AG08395 (cell line): ENCODE measurements at regions not wholly inside any gene's neighbourhood (a gene's known extent, or its start where the extent isn't known, plus 50 kb on each side); places are given as distances from the start of the nearest gene placed in this dataset.
A peak's percentile ranks its signal among the peaks of the same experiment; 100 is the strongest.
"Not testable (repeated sequence)": the region's sequence is repeated elsewhere in the genome, so short reads cannot be mapped to it uniquely, and the experiment has no call there.

Source experiments
- DNase-seq: peaks from one replicate; pipeline ENCODE4 v3.0.0; 2012; ENCODE audit warnings: mixed read lengths, low spot score

GRCh38 chr6:11961923-11962322 lies 50.2 kb upstream of the HIVEP1 start:
- no peak for DNase-seq

DNA sequence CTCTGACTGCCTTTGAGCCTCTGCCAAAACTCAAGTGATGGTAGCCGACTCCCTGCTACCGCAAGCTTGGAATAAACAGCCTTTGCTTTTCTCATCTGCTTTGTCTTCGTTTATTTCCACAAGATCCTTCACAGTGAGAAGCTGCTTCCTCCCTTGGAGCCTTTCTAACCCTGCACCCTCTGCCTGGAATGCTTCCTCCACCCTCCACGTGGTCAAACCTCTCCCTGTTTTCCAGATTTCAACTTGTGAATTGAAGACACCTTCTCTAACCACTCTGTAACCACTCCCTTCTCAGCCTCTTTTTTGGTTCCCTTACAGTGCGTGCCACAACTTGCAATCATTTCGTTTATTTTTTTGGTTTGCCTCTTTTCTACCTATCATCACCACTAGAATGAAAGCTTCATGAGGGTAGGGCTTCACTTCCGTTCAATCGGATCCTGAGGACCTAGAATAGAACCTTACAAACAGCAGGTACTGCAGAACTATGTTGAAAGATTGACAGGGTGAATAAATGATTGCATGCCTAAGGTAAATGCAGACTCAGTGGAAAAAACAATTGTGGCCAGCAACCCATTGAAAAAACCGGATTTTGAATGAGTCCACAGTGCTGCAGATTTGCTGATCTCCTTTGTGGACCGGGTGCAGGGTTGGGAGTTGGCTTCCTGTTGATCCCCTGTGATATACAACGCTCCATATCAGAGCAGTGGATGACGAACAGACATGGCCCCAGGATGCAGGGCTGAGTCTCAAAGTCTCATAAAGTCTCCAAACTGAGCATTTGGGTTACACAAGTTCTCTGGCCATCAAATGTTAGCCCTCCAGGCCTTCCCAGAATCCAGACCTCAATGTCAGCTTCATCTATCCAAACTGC lies 51.0 kb upstream of the HIVEP1 start:
- DNase-seq = no peak

DNA sequence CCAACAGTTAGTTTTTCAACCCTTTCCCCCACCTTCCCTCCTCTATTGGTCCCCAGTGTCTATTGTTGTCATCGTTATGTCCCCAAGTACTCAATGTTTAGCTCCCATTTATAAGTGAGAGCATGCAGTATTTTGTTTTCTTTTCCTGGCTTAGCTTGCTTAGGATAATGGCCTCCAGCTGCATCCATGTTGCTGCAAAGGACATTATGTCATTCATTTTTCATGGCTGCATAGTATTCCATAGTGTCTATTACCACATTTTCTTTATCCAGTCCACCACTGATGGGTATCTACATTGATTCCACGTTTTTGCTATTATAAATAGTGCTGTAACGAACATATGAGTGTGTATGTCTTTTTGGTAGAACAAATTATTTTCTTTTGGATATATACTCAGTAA lies 55.3 kb upstream of the HIVEP1 start:
- DNase-seq = no peak

DNA sequence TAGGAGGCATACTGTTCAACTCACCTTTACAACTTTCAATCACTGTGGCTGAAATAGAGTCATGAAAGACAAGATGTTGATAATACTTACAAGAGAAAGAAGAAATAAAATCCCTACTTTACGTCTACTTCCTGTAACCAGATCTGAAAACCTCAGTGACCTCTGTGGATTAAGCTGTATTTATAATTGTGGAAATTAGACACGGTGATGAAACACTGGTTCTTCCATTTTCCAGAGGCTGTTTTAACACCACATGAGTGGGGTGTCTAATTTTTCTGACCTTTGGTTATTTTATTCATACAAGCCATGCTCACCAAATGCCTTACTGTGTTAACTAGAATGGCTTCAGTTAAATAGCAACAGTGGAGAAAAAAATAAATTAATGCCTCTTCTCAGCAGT lies 58.5 kb upstream of the HIVEP1 start:
- no peak for DNase-seq

DNA sequence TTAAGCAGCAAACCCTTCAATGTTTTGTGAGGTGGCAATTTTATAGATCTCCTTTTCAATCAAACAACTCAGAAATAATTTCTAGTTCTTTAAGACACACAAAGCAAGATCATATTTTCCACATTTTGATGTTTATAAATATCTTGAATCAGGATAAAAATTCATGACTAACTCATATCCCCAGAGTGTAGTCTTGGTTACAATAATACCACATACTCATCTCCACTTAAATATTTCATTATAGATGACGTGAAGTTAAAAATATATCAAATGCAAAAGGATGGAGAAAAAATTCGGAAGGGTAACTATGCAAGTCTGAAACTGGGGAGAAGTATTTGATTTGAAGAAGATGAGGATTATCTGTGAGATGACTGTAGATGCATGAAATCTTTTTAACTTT lies 59.8 kb upstream of the HIVEP1 start:
- DNase-seq = peak; percentile 14

DNA sequence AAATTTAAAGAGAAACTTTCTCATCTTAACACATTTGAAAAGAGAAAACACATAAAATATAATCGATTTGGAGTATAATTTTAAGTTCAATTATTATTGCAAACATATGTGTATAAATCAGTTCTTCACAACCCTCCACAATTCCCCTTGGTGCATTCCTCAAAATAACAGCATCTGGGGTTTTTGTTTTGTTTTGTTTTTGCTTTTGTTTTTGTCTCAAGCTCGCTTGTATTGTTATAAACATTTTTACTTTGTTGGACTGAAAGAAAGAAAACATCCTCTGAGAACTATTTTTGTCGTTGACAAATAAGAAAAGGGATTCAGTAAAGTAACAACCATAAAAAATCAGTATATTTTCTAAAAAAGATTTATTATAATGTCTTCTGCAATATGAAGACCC lies 60.2 kb upstream of the HIVEP1 start:
- DNase-seq = no peak

- DNase-seq = no peak
Observed at GRCh38 chr6:11950109-11950508, 62.0 kb upstream of the HIVEP1 start.

DNA sequence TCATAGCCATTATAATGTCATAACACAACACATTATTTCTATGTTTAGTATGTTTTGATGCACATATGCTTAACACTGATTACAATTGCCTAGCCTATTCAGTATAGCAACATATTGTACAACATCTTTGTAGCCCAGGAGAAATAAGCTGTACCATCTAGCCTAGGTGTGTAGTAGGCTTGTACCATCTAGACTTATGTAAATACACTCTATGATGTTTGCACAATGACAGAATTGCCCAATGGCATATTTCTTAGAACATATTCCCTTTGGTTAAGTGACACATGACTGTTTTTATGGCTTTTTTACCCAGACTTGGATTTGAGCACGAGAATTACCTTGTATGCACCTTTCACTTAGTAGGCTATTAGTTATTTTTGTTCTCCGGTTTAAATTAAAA lies 64.5 kb upstream of the HIVEP1 start:
- DNase-seq = no peak

DNA sequence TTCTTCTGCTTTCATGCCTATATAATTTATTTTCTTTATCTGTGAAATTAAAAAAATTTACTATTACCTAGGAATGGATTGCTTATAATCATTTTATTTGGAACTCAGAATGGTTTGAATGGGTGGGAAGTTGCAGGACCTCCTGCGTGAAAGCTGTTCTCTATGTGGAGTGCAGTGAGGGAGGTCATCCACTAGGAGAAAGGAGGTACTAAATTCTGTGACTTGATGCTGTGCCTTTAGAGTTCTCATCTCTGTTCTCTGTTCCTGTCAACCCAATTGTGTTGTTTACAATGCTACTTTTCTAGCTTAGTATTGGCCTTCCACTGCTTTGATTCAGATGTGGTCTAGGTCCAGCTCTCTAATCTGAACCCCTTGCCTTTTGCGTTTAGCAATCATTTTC lies 65.0 kb upstream of the HIVEP1 start:
- no peak for DNase-seq

GRCh38 chr6:11944111-11944510 lies 68.0 kb upstream of the HIVEP1 start:
- no peak for DNase-seq

- no peak for DNase-seq
Observed at GRCh38 chr6:11943060-11943459, 69.1 kb upstream of the HIVEP1 start.

- no peak for DNase-seq
Observed at GRCh38 chr6:11942185-11942864, 69.8 kb upstream of the HIVEP1 start.

DNA sequence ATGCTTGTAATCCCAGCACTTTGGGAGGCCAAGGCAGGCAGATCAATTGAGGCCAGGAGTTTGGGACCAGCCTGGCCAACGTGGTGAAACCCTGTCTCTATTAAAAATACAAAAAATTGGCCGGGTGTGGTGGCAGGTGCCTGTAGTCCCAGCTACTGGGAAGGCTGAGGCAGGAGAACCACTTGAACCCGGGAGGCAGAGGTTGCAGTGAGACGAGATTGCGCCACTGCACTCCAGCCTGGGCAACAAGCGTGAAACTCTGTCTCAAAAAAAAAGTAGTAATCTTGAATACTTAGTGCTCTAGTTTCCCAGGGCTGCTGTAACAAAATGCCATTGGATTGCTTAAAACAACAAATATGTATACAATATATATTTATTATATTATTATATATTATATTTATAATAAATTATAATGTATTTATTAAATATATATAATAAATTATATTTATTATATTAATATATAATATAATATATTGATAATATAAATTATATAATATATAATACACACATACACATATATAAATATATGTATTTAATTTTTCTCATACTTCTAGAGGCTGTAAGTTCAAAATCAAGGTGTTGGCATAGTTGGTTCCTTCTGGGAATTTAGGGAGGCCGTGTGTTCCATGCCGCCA lies 71.5 kb upstream of the HIVEP1 start:
- not testable (repeated sequence) for DNase-seq

DNA sequence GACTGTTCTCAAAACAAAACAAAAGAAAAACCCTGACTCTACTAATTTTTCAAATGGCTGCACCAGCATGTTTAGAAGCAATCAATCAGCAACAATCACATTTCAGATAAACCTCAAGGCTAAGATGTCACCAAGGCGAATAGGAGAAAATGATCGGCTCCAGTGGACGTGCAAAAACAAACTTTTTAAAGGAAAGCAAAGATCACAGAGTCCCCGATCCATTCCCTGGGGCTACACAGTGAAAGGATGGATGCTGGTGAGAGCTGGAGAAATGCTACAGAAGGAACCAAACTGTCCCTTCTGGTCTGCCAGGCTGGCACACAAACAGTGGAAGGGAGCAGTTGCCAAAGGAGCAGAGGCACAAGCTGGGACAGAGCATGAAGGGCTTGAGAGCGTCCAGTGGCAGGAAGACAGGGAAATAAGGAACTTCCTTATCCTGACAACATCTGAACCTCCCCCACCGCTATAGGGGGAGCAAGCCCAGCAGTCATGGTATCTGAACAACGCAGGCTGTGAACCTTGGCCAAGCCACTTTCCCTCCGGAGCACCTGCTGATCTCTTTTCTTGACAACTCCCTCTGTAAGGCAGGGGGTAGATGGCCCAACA lies 73.7 kb upstream of the HIVEP1 start:
- no peak for DNase-seq

GRCh38 chr6:11934638-11935037 lies 77.5 kb upstream of the HIVEP1 start:
- no peak for DNase-seq

- not testable (repeated sequence) for DNase-seq
Observed at GRCh38 chr6:11932892-11933291, 79.2 kb upstream of the HIVEP1 start.

GRCh38 chr6:11931296-11932035 lies 80.6 kb upstream of the HIVEP1 start:
- DNase-seq = no peak

DNA sequence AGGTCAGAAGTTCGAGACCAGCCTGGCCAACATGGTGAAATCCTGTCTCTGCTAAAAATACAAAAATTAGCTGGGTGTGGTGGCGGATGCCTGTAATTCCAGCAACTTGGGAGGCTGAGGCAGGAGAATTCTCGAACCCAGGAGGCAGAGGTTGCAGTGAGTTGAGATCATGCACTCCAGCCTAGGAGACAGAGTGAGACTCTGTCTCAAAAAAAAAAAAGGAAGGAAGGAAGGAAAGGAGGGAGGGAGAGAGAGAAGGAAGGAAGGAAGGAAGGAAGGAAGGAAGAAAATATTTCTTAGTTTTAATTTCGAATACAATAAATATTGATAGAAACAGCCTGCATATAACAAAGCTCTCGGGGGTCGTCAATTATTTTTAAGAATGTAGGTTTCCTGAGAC lies 81.3 kb upstream of the HIVEP1 start:
- DNase-seq = not testable (repeated sequence)

GRCh38 chr6:11930240-11930639 lies 81.9 kb upstream of the HIVEP1 start:
- DNase-seq = no peak

DNA sequence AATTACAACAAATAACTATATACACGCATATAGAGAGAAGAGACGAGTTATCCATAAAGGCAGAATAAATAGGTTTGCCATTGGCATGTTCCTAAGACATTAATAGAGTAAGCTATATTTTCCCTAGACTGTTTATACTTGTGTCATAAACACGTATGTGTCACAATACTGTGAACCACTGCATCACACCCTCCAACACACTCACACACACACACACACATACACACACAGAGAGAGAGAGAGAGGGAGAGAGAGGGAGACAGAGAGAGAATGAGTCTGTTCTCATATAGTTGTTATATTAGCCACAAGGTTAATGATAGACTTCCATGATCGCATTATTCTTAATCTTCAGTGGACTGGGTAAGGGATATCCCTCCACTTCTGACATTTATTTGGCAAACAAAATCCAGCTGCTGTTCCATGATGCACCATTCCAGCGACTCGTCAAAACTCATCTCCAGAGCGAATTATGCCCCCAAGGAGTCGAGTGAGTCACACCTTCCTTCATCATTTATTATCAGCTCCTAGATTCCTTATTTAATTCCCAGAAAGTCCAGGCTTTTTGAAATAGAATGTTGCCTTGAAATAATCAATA lies 82.8 kb upstream of the HIVEP1 start:
- DNase-seq = no peak

GRCh38 chr6:11926594-11927407 lies 85.3 kb upstream of the HIVEP1 start:
- DNase-seq = no peak
